ENCODE measurements at regions not wholly inside any gene's neighbourhood (a gene's known extent, or its start where the extent isn't known, plus 50 kb on each side); places are given as distances from the start of the nearest gene placed in this dataset.
"Not testable (repeated sequence)": the region's sequence is repeated elsewhere in the genome, so short reads cannot be mapped to it uniquely, and the experiment has no call there.

DNA sequence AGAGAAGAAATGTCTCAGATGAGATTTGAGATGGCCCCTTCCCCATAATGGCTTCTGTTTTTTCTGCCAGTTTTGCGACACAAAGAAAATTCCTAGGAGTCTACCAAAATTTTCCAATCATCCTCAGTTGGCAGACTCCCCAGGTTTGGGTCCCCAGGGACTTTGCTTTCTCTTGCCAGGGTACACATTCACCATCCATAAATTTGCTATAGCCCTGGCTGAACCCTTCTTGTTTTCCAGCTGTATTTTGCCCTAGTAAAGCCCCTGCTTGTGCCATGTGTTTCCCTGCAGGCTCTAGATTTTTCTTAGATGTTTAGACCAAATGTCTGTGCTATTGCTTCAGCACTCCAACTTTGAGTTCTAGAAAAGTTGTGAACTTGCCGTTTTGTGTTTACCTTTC is 283.2 kb downstream of the ANXA1 start:
- TF ChIP-seq, protein P1, sequence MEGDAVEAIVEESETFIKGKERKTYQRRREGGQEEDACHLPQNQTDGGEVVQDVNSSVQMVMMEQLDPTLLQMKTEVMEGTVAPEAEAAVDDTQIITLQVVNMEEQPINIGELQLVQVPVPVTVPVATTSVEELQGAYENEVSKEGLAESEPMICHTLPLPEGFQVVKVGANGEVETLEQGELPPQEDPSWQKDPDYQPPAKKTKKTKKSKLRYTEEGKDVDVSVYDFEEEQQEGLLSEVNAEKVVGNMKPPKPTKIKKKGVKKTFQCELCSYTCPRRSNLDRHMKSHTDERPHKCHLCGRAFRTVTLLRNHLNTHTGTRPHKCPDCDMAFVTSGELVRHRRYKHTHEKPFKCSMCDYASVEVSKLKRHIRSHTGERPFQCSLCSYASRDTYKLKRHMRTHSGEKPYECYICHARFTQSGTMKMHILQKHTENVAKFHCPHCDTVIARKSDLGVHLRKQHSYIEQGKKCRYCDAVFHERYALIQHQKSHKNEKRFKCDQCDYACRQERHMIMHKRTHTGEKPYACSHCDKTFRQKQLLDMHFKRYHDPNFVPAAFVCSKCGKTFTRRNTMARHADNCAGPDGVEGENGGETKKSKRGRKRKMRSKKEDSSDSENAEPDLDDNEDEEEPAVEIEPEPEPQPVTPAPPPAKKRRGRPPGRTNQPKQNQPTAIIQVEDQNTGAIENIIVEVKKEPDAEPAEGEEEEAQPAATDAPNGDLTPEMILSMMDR (IDR thresholded peaks at IDR 0.05), result no peak
- TF ChIP-seq POLR2A (IDR thresholded peaks at IDR 0.05), result no peak
- Histone ChIP-seq H3K9me3 (no peaks in the 10 kb centered on the region), H3K4me1 (no peaks in the 10 kb centered on the region), H3K36me3 (no peaks in the 10 kb centered on the region), H3K4me3 (no peak overlapping the region), H3K27me3 (no peaks in the 10 kb centered on the region), H3K27ac (no peak overlapping the region)
- WGBS, 2 donors, result 51 to 79% methylated on average over 2 of the region's 2 CpGs
- no peak for DNase-seq
- intact Hi-C loops (cut with DNase I), result no loop called here

DNA sequence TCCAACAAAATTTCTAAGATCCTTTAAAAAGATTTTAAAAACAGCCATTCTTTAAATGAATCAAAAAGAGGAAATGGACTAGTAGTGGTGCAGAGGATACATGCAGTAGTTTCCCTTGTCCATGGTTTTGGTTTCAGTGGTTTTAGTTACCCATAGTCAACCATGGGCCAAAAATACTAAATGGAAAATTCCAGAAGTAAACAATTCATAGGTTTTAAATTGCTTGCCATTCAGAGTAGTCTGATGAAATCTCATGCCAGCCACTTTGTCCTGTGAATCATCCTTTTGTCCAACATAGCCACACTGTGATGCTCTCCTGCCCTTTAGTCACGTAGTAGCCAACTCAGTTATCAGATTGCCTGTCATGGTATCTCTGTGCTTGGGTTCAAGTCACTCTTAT is 286.1 kb downstream of the ANXA1 start:
- intact Hi-C loops (cut with DNase I), result no loop called here
- H3K9me3 ChIP-seq, result no peaks in the 10 kb centered on the region
- 29 to 58% methylated on average over 1 of the region's 1 CpG for WGBS, 2 donors
- H3K4me1 ChIP-seq, result no peaks in the 10 kb centered on the region
- H3K27me3 ChIP-seq, result no peaks in the 10 kb centered on the region
- DNase-seq, result no peak
- TF ChIP-seq, protein P1 (IDR thresholded peaks at IDR 0.05), result no peak
- TF ChIP-seq POLR2A (IDR thresholded peaks at IDR 0.05), result no peak
- no peak overlapping the region for H3K4me3 ChIP-seq
- H3K27ac ChIP-seq, result no peak overlapping the region
- H3K36me3 ChIP-seq, result no peaks in the 10 kb centered on the region

DNA sequence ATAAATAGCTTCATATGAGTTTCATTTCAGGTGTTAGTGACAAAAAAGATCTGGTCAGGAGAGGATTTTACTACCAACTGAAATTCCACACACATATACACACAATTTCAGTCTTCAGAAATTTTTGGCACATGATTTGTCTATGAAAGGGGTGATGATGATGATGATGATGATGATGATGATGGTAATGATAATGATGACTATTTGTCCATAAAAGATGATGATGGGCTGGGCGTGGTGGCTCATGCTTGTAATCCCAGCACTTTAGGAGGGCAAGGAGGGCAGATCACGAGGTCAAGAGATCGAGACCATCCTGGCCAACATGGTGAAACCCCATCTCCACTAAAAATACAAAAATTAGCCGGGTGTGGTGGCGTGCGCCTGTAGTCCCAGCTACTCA is 288.2 kb downstream of the ANXA1 start:
- H3K4me1 ChIP-seq; DNase-seq; H3K36me3 ChIP-seq; H3K27ac ChIP-seq; H3K27me3 ChIP-seq; H3K4me3 ChIP-seq; intact Hi-C loops (cut with DNase I); H3K9me3 ChIP-seq: not testable (repeated sequence)
- WGBS, 2 donors, result 86 to 88% methylated on average over 6 of the region's 6 CpGs

DNA sequence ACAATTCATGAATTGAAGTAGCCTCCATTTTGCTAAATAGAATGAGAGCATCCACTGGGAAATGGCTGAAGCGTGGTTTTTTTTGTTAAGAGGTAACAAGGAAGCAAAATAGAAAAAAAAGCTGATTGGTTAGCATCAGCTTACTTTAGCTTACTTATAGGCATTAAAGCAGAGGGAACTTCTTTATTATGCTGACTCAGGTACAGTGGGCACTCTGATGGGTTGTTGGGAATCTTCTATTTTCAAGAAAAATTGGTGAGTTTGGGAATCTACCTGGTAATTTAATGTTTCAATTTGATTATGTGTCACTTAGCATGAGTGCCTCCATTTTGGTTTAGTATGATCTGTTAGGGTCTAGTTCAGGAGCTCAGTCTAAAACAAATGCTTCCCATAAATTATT is 289.6 kb downstream of the ANXA1 start:
- Histone ChIP-seq H3K27ac (no peak overlapping the region), H3K4me3 (no peak overlapping the region), H3K36me3 (no peaks in the 10 kb centered on the region), H3K9me3 (no peaks in the 10 kb centered on the region), H3K27me3 (no peaks in the 10 kb centered on the region), H3K4me1 (no peaks in the 10 kb centered on the region)
- no peak for DNase-seq
- intact Hi-C loops (cut with DNase I), result no loop called here
- WGBS, 2 donors, result 71 to 76% methylated on average over 1 of the region's 1 CpG
- TF ChIP-seq, protein P1 (IDR thresholded peaks at IDR 0.05), result no peak
- no peak for TF ChIP-seq POLR2A (IDR thresholded peaks at IDR 0.05)

DNA sequence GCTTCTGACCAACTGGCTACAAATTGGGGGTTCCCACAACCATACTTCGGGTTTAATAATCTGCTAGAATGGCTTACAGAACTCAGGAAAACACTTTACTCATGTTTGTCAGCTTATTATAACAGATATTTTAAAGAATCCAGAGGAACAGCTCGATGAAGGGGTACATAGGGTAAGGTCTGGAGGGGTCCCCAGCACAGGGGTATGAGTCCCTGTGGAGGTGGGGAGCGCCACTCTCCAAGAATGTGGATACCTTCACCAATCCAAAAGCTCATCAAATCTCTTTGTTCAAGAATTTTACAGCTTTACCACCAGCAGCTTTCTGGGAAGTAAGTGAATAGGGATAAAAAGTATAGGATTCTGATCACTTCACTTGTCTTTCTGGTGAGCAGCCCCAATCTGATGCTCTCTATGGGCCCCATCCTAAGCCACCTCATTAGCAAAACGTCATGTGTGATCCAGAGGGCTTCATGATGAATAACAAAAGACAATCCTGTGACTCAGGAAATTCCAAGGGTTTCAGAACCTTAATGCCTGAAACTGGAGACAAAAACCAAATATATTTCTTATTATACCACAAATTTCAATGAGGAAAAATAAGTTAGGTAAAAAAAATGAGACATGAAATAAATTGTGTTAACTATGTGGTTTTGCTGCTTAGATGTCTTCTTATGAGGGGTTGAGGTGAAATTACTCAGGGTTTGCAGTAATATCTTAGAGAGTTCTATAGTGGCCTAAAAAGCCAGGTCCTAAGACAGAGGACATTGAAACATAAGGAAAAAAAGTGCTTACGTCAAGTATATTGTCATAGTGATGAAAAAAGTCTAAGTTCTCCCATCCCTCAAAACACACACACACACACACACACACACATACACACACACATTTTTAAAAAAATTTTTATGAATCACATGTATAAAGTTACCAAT is 290.5 kb downstream of the ANXA1 start:
- Histone ChIP-seq H3K4me1 (no peaks in the 10 kb centered on the region), H3K4me3 (no peak overlapping the region), H3K27ac (no peak overlapping the region), H3K9me3 (no peaks in the 10 kb centered on the region), H3K27me3 (no peaks in the 10 kb centered on the region), H3K36me3 (no peaks in the 10 kb centered on the region)
- DNase-seq, result no peak
- no peak for TF ChIP-seq POLR2A (IDR thresholded peaks at IDR 0.05)
- TF ChIP-seq, protein P1 (IDR thresholded peaks at IDR 0.05), result no peak
- intact Hi-C loops (cut with DNase I), result no loop called here
- WGBS, 2 donors, result 59 to 63% methylated on average over 5 of the region's 5 CpGs
